IPS-18a (cell line): ENCODE measurements at regions not wholly inside any gene's neighbourhood (a gene's known extent, or its start where the extent isn't known, plus 50 kb on each side); places are given as distances from the start of the nearest gene placed in this dataset.
"Not testable (repeated sequence)": the region's sequence is repeated elsewhere in the genome, so short reads cannot be mapped to it uniquely, and the experiment has no call there.

Experiments
- H3K27ac ChIP-seq: one replicate; pipeline ENCODE4 v1.5.1; 2013; ENCODE audit warnings: low read length
- H3K27me3 ChIP-seq: one replicate; pipeline ENCODE4 v1.6.1; 2013; ENCODE audit warnings: mild to moderate bottlenecking, low read length; ENCODE audit not compliant: control insufficient read depth, insufficient read depth
- H3K36me3 ChIP-seq: one replicate; pipeline ENCODE4 v1.6.1; 2013; ENCODE audit warnings: low read depth, low read length; ENCODE audit not compliant: control insufficient read depth
- H3K4me1 ChIP-seq: one replicate; pipeline ENCODE4 v1.6.1; 2013; ENCODE audit warnings: low read depth, low read length; ENCODE audit not compliant: control insufficient read depth
- H3K4me3 ChIP-seq: one replicate; pipeline ENCODE4 v1.5.1; 2013; ENCODE audit warnings: low read length
- H3K9ac ChIP-seq: one replicate; pipeline ENCODE4 v1.6.1; 2013; ENCODE audit warnings: mild to moderate bottlenecking, low read length, moderate library complexity
- H3K9me3 ChIP-seq: one replicate; pipeline ENCODE4 v1.6.1; 2013; ENCODE audit warnings: low read depth, low read length; ENCODE audit not compliant: control insufficient read depth

DNA sequence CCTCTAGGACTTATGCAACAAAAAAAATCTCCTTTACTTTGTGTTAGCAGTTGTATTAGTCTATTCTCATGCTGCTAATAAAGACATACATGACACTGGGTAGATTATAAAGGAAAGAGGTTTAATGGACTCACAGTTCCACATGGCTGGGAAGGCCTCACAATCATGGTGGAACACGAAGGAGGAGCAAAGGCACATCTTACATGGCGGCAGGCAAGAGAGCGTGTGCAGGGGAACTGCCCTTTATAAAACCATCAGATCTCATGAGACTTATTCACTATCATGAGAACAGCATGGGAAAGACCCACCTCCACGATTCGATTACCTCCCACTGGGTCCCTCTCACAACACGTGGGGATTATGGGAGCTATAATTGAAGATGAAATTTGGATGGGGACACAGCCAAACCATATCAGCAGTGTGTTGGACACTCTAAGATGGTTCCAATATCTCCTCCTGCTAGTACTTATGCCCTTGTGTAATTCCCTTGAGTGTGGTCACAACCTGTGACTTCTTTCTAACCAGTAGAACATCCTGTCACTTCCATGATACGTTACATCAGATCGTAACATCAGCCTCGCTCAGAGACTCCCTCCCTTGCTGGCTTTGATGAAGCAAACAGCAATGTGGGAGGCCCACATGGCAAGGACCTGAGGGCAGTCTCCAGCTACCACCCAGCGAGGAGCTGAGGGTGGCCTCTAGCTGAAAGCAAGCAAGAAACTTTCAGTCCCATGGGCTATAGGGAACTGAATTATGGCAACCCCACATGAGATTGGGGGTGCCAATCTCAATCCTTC lies 113.5 kb upstream of the PITX1 start:
- no peak overlapping the region for H3K4me3 ChIP-seq
- H3K27me3 ChIP-seq: no peaks in the 10 kb centered on the region
- no peaks in the 10 kb centered on the region for H3K36me3 ChIP-seq
- H3K27ac ChIP-seq: no peak overlapping the region
- H3K9ac ChIP-seq: no peak overlapping the region
- peaks cover 3% of the 10 kb centered on the region for H3K4me1 ChIP-seq
- no peaks in the 10 kb centered on the region for H3K9me3 ChIP-seq

DNA sequence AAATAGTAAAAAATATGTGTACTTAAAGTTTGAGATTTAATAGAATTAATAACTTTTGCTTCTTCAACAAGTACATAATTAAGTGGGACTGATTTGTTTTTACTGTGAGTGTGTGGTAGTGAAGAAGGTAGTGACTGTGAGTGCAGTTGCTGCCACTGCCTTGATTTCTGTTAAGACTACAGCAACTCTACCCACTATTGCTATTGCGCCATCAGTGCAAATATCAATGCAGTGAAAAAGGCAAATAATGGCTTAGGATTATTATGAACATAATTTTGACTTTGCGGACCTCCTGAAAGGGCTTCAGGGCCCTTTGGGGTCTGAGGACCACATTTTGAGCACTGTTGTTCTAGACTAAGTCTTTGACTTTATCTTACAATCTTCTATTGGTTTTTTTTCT lies 112.0 kb upstream of the PITX1 start:
- Histone ChIP-seq H3K4me1 (peaks cover 3% of the 10 kb centered on the region), H3K4me3 (no peak overlapping the region), H3K27me3 (no peaks in the 10 kb centered on the region), H3K36me3 (no peaks in the 10 kb centered on the region), H3K9me3 (no peaks in the 10 kb centered on the region), H3K27ac (no peak overlapping the region), H3K9ac (no peak overlapping the region)

DNA sequence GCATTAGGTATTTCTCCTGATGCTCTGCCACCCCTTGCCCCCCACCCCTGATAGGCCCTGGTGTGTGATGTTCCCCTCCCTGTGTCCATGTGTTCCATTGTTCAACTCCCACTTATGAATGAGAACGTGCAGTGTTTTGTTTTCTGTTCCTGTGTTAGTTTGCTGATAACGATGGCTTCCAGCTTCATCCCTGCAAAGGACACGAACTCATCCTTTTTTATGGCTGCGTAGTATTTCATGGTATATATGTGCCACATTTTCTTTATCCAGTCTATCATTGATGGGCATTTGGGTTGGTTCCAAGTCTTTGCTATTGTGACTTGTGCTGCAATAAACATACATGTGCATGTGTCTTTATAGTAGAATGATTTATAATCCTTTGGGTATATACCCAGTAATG lies 109.7 kb upstream of the PITX1 start:
- not testable (repeated sequence) for H3K9ac ChIP-seq, H3K27me3 ChIP-seq, H3K36me3 ChIP-seq, H3K9me3 ChIP-seq, H3K4me1 ChIP-seq, H3K4me3 ChIP-seq, H3K27ac ChIP-seq

DNA sequence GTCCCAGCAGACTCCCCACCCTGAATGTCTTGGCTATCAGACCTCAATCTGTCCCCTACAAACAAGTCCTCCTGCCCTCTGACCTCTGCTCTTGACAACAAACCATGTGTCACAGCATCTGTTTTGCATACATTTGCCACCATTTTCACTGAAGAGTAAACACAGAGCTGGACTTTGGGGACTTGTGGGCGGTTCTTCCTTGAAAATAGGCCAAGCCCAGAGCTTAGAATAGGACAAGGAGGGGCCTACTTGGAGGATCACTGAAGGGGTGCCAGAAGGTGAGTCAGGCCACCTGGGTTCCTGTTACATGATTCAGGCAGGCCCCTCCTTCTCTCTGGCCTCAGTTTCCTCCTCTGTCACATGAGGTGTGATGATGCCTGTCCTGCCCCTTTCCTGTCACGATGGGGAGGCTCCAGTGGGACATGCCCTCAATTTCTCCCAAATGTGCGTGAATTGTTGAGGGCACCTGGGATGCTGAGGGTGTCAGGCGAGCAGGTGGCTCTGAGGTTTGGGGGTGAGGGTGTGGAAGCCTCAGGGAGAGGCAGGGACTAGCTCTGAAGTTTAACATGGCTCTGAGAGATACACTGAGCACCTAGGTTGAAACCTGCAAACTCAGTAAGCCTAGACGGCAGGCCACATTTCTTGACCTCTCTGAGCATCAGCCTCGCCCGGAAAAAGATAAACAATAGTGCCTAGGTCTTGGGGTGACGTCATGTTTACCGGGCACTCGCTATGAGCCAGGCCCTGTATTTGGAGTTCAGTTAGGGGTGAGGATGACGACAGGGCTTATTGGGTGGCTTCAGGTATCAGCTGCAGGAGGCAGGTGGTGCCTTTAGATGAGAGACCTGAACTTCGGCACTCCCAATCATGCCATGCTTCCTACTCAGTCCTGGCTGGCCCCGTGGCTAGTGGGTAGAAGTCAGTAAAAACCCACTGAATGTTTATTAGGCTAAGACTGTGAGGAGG lies 107.6 kb upstream of the PITX1 start:
- Histone ChIP-seq H3K4me3 (no peak overlapping the region), H3K4me1 (no peaks in the 10 kb centered on the region), H3K27me3 (no peaks in the 10 kb centered on the region), H3K27ac (no peak overlapping the region), H3K9ac (no peak overlapping the region), H3K36me3 (no peaks in the 10 kb centered on the region), H3K9me3 (no peaks in the 10 kb centered on the region)

DNA sequence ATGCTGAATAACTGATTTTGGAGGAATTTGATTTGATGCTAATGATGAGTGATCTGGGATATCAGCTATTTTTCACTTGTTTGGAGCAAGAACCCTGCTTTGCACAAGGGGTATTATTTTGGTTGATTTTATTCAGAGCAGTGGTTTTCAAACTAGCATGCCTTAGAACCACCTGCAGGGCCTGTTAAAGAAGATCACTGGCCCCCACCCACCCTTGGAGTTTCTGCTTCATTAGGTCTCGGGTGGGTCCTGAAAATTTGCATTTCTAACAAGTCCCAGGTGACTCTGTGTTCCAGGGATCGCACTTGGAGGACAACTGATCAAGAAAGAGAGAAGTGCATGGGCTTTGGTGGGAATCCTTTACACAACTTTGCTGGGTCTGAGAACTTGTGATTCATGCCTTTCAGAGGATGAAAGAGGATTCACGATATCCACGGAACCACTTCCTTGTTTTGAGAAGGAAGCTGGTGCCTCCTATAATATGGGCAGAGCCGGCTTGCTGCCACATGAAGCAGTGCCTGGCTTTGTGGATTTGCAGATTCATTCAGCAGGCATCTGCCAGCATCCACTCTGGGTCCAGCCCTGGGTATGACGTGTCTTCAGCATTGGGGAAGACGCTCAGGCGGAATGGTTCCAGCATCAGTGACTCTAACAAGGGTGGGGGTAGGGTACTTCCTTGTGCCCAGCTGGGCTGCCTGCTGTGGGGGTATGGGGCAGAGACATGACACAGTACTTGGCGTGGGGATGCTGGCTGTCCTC lies 106.6 kb upstream of the PITX1 start:
- Histone ChIP-seq H3K27me3 (no peaks in the 10 kb centered on the region), H3K9me3 (no peaks in the 10 kb centered on the region), H3K9ac (no peak overlapping the region), H3K27ac (no peak overlapping the region), H3K4me1 (no peaks in the 10 kb centered on the region), H3K36me3 (no peaks in the 10 kb centered on the region), H3K4me3 (no peak overlapping the region)

DNA sequence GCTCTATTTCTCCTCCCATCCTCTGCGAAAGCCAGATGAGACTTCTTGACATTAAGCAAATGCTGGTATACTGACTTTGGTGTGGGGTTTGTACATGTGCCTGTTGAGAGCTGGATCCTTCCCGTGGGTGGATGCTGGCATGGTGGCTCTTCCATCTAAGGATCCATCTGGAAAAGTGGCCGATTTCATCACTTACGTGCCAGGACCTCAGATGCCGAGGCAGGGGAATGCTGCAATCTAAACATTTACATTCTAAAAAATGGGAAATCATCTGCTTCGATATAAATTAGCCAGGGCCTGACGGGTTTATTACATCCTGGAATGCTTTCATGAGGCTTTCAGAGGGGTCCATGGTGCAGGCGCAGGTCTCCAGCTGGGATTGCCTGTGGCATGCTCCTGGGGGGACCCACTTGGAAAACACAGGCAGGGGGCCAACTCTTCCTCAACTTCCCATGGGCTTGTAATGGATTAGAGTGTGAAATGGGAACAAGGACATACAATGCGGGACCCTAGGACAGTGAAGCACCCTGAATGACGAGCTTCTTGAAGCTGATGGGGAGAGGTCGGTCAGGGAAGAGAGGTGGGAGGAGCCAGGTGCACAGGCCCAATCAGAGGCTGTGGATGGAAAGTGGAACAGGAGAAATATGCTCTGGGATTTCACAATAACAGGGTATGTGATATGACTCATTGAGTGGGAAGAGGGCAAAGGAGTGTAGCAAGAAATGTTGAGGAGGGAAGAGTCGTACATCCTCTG lies 105.5 kb upstream of the PITX1 start:
- Histone ChIP-seq H3K4me3 (no peak overlapping the region), H3K27ac (no peak overlapping the region)

DNA sequence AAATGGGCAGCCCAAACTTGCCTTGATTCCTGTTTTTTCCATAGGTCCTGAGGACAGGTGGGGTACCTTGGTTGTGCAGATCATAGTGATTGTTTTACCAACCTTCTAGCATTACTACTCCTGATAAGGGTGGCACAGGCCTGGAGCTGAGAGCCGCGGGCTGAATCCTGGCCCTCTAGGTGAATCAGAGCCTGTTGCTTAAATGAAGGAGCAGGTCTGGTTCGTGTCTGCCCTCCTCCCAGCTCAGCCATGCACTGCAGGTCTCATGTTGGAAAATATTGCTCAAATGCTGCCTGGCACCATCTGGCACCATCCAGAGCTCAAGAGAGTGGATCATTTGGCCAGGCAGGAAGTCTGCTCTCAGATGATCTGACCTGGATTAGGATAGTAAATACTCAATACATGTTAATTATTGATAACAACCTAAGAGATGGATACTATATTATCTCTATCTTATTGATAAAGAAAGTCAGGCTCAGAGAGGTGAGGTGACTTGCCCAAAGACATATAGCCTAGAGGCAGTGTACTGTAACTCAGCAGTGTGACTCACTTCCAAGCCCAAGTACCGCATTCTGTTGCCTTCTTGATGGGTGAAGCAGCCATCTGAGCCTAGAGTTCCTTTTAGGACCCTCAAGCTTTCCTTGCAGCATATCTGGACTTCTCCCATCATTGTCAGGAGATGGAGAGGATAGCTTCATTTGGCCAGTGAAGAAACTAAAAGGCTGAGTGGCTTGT lies 104.3 kb upstream of the PITX1 start:
- Histone ChIP-seq H3K4me1 (no peaks in the 10 kb centered on the region), H3K9ac (no peak overlapping the region), H3K4me3 (no peak overlapping the region), H3K27ac (no peak overlapping the region), H3K27me3 (no peaks in the 10 kb centered on the region), H3K36me3 (no peaks in the 10 kb centered on the region), H3K9me3 (no peaks in the 10 kb centered on the region)

More for the DNA sequence above, 105.5 kb upstream of the PITX1 start:
- no peaks in the 10 kb centered on the region for H3K4me1 ChIP-seq
- no peaks in the 10 kb centered on the region for H3K36me3 ChIP-seq
- H3K9ac ChIP-seq: no peak overlapping the region
- no peaks in the 10 kb centered on the region for H3K27me3 ChIP-seq
- H3K9me3 ChIP-seq: no peaks in the 10 kb centered on the region

DNA sequence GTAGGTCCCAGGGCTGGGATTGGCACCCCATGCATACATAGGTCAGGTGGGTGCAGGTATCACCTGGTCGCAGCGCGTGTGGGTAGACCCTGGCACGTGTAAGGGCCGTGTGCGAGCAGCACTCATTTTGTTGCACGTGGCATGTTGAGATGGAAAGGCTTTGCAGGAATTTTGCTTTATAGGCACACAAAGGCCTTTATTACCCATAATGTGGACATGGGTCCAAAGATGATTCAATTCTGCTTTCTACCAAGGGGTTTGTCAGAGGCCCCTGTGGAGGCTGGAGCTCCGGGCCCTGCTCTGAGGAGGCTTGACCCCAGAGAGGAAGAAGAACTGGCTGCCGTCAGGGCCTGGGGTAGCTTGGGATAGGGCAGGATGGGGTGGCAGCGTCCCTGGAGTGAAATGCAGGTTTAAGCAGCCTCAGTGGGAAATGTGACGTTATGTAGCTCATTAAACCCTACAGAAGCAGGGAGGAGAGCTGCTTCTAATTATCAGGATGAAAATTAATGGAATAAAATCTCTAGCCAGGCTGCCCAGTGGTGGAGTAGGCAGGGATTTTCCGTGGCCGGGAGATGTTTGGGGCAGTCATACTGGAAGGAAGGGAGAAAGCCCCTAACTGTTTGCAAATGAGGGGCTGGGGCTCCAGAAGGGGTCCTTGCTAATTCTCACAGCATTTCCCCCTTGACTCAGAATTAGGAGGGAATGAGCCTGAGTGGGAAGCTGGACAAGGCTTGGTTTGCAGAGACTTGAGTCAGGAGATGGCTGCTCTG lies 103.3 kb upstream of the PITX1 start:
- H3K27me3 ChIP-seq: no peaks in the 10 kb centered on the region
- H3K27ac ChIP-seq: no peak overlapping the region
- no peaks in the 10 kb centered on the region for H3K4me1 ChIP-seq
- H3K4me3 ChIP-seq: no peak overlapping the region
- no peaks in the 10 kb centered on the region for H3K9me3 ChIP-seq
- no peak overlapping the region for H3K9ac ChIP-seq
- no peaks in the 10 kb centered on the region for H3K36me3 ChIP-seq

DNA sequence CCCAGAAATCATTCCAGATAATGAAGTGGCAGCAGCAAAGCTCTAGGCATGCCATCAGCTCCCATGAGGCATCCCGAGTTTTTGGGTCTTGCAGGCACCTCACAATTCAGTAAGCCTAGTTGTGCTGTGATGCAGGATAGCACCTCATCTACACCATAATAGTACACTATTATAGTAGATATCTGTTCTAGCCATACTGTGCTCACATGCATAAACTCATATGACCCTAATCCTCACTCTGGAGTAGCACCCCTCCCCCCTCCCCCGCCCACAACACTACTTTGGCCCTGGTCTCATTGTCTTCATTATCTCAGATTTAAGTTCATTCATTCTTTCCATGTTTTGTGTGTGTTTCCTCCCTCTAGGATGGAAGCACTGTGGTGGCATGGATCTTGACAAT lies 102.5 kb upstream of the PITX1 start:
- Histone ChIP-seq H3K9me3 (no peaks in the 10 kb centered on the region), H3K4me1 (no peaks in the 10 kb centered on the region), H3K36me3 (no peaks in the 10 kb centered on the region), H3K27ac (no peak overlapping the region), H3K4me3 (no peak overlapping the region), H3K27me3 (no peaks in the 10 kb centered on the region), H3K9ac (no peak overlapping the region)
